ENCODE measurements at regions not wholly inside any gene's neighbourhood (a gene's known extent, or its start where the extent isn't known, plus 50 kb on each side); places are given as distances from the start of the nearest gene placed in this dataset.

- H3K36me3 ChIP-seq (ENCODE audit: control insufficient read depth, insufficient read depth, low read length) = no peaks in the 10 kb centered on the region
- Mint-ChIP-seq H3K27me3 (ENCODE audit: insufficient read depth) (no peaks in the 10 kb centered on the region), H3K4me3 (no peak overlapping the region), H3K36me3 (ENCODE audit: low read depth) (no peaks in the 10 kb centered on the region), H3K9me3 (no peaks in the 10 kb centered on the region), H3K27ac (no peak overlapping the region), H3K4me1 (peaks cover 14% of the 10 kb centered on the region)
- H3K27me3 ChIP-seq (ENCODE audit: control insufficient read depth, insufficient read depth, low read length, poor library complexity, severe bottlenecking) = no peaks in the 10 kb centered on the region
- no peak overlapping the region for H3K4me3 ChIP-seq (ENCODE audit: low read length)
- TF ChIP-seq, protein P1, sequence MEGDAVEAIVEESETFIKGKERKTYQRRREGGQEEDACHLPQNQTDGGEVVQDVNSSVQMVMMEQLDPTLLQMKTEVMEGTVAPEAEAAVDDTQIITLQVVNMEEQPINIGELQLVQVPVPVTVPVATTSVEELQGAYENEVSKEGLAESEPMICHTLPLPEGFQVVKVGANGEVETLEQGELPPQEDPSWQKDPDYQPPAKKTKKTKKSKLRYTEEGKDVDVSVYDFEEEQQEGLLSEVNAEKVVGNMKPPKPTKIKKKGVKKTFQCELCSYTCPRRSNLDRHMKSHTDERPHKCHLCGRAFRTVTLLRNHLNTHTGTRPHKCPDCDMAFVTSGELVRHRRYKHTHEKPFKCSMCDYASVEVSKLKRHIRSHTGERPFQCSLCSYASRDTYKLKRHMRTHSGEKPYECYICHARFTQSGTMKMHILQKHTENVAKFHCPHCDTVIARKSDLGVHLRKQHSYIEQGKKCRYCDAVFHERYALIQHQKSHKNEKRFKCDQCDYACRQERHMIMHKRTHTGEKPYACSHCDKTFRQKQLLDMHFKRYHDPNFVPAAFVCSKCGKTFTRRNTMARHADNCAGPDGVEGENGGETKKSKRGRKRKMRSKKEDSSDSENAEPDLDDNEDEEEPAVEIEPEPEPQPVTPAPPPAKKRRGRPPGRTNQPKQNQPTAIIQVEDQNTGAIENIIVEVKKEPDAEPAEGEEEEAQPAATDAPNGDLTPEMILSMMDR (conservative IDR thresholded peaks at IDR 0.05) = peak; percentile 90
- H3K9ac ChIP-seq (ENCODE audit: extremely low read depth, low read length, poor library complexity, severe bottlenecking) = no peak overlapping the region
- DNase-seq = peak; percentile 57
- H3K27ac ChIP-seq (ENCODE audit: low read depth, low read length) = no peak overlapping the region
- WGBS, 2 experiments (ENCODE audit: insufficient coverage in 1 of 2, insufficient read length in 1 of 2) = 43 to 53% methylated on average over 2 to 6 of the region's 7 CpGs
- no peaks in the 10 kb centered on the region for H3K9me3 ChIP-seq (ENCODE audit: control insufficient read depth, low read length)
- no peaks in the 10 kb centered on the region for H3K4me1 ChIP-seq (ENCODE audit: control insufficient read depth, insufficient read depth, low read length)
These were observed 312.2 kb upstream of the DIAPH2 start for GRCh38 chrX:96372313-96373046.

- no peak overlapping the region for H3K4me3 ChIP-seq (ENCODE audit: low read length)
- no peaks in the 10 kb centered on the region for H3K27me3 Mint-ChIP-seq (ENCODE audit: insufficient read depth)
- H3K27ac Mint-ChIP-seq = no peak overlapping the region
- H3K9ac ChIP-seq (ENCODE audit: extremely low read depth, low read length, poor library complexity, severe bottlenecking) = no peak overlapping the region
- DNase-seq = no peak
- no peak overlapping the region for H3K4me3 Mint-ChIP-seq
- no peaks in the 10 kb centered on the region for H3K9me3 Mint-ChIP-seq
- H3K9me3 ChIP-seq (ENCODE audit: control insufficient read depth, low read length) = no peaks in the 10 kb centered on the region
- no peaks in the 10 kb centered on the region for H3K4me1 ChIP-seq (ENCODE audit: control insufficient read depth, insufficient read depth, low read length)
- peaks cover 14% of the 10 kb centered on the region for H3K4me1 Mint-ChIP-seq
- H3K27ac ChIP-seq (ENCODE audit: low read depth, low read length) = no peak overlapping the region
- TF ChIP-seq, protein P1 (conservative IDR thresholded peaks at IDR 0.05) = no peak
- WGBS, 2 experiments (ENCODE audit: insufficient coverage in 1 of 2, insufficient read length in 1 of 2) = 47 to 90% methylated on average over 2 to 3 of the region's 4 CpGs
- H3K27me3 ChIP-seq (ENCODE audit: control insufficient read depth, insufficient read depth, low read length, poor library complexity, severe bottlenecking) = no peaks in the 10 kb centered on the region
- no peaks in the 10 kb centered on the region for H3K36me3 ChIP-seq (ENCODE audit: control insufficient read depth, insufficient read depth, low read length)
- H3K36me3 Mint-ChIP-seq (ENCODE audit: low read depth) = no peaks in the 10 kb centered on the region
These were observed 311.6 kb upstream of the DIAPH2 start for GRCh38 chrX:96373047-96373355.

GRCh38 chrX:96376266-96376665 is 308.4 kb upstream of the DIAPH2 start:
- no peak for DNase-seq
- H3K4me1 ChIP-seq (ENCODE audit: control insufficient read depth, insufficient read depth, low read length) = no peaks in the 10 kb centered on the region
- H3K4me3 Mint-ChIP-seq = no peak overlapping the region
- no peak overlapping the region for H3K27ac ChIP-seq (ENCODE audit: low read depth, low read length)
- TF ChIP-seq, protein P1 (conservative IDR thresholded peaks at IDR 0.05) = no peak
- WGBS, 2 experiments (ENCODE audit: insufficient coverage in 1 of 2, insufficient read length in 1 of 2) = 93% methylated on average over 2 of the region's 2 CpGs; no CpG with 5 or more reads in 1 of the 2 experiments
- no peak overlapping the region for H3K9ac ChIP-seq (ENCODE audit: extremely low read depth, low read length, poor library complexity, severe bottlenecking)
- H3K36me3 Mint-ChIP-seq (ENCODE audit: low read depth) = no peaks in the 10 kb centered on the region
- no peaks in the 10 kb centered on the region for H3K9me3 ChIP-seq (ENCODE audit: control insufficient read depth, low read length)
- no peaks in the 10 kb centered on the region for H3K27me3 Mint-ChIP-seq (ENCODE audit: insufficient read depth)
- peaks cover 7% of the 10 kb centered on the region for H3K4me1 Mint-ChIP-seq
- H3K4me3 ChIP-seq (ENCODE audit: low read length) = no peak overlapping the region
- H3K36me3 ChIP-seq (ENCODE audit: control insufficient read depth, insufficient read depth, low read length) = no peaks in the 10 kb centered on the region
- H3K27ac Mint-ChIP-seq = no peak overlapping the region
- H3K27me3 ChIP-seq (ENCODE audit: control insufficient read depth, insufficient read depth, low read length, poor library complexity, severe bottlenecking) = no peaks in the 10 kb centered on the region
- H3K9me3 Mint-ChIP-seq = peaks cover 4% of the 10 kb centered on the region

Measured in endodermal cell (in vitro differentiated cells).